DMS53 (cell line): ENCODE measurements at regions not wholly inside any gene's neighbourhood (a gene's known extent, or its start where the extent isn't known, plus 50 kb on each side); places are given as distances from the start of the nearest gene placed in this dataset.

Source experiments
- DNase-seq: peaks from one replicate; lab custom pipeline; 2025; lab: John Stamatoyannopoulos, UW

DNA sequence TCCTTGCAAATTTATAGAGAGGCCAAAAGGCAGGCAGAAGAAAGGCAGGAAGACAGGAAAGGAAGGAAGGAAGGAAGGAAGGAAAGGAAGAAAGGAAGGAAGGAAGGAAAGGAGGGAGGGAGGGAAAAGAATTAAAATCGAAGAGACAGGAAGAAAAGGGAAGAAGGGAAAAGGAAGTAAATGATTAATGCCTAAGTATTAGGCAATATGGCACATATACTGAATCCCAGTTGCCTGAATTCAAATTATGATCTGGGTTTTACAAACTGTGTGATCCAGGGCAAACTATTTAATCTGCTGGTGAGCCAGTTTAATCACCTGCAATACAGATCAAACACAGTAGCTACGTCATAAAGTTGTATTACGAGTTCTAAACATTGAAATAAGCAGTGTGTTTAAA, 983.6 kb downstream of the FLRT2 start:
- no peak for DNase-seq

DNA sequence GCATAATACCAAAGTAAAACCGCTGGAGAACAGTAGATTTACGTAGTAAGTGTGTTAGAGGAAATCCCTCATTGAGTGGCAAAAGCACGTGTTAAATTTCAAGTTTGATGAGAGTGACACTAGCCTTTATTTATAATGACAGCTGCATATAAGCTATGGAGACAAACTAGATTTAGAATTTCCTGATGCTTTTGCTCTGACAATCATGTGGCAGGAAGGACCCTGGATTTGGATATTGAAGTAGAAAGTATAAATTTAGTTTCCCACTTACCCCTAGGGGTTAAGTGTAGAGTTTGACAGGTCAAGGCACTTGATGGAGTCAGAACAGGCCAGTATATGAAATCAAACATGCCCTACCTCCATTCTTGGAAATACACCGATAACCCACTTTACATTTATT, 983.1 kb downstream of the FLRT2 start:
- no peak for DNase-seq

DNA sequence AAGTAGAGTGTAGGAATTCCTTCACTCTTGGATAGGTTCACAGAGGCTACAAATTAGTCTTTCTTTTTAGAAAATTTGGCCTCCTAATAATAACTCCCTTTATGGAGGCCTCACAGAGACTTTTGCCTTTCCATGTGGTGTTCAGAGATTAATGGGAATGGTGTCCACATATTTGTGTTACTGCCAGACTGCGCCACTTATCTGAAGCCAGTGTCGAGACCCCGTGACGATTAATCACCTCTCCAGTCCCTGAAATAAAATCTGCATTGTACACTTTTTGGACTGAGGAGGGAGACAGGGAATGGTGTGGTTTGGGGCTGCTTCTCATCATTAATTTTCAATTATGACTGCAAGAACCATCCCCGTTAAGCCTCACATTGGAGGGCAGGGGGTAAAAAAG, 980.5 kb downstream of the FLRT2 start:
- DNase-seq = no peak

DNA sequence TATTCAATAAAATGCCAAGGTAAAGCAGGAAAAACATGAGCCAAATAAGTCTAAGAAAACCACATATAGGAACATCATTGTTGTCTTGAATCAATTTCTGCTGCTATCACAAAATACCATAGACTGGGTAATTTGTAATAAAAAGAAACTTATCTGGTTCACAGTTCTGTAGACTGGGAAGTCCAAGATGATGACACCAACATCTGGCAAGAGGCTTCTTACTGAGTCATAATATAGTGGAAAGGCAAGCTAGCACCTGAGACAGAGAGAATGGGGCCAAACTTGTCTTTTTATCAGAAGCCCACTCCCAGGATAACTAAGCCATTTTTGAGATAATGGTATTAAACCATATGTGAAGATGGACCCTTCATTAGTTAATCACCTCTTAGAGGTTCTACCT, 975.9 kb downstream of the FLRT2 start:
- DNase-seq = no peak

DNA sequence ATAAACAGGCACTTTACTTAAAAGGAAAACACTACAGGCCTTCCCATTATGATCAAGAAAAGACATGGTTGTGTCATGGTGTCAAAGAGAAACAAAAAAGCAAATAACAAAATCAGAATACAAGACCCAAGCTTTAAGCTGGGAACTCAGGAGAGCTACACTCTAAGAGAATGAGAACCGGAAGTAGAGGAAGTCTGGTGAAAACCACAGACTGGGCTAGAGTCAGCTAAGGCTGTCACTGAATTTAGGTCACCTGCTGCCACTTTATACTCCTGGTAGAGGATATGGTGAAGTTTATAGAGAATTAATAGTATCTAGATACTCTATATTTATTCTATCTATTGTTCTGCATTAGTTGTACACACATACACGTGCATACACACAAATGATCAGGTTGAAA, 971.7 kb downstream of the FLRT2 start:
- no peak for DNase-seq

DNA sequence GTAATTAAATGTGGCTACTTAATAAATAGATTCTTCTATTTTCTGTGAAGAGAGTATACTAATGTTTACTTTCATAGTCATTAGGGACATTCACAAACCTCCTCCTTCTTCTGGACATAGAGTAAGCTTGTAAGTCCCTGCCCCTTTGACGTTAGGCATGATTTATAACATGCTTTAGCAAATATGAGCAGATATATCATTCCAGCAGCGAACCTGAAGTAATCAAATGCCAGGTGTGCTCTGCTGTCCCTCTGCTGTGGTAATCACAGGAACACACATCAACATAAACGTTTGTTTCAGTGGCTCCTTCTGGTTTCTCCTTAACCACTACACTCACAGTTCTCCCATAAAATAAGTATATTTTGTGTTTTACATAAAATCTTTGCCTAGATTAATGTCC, 961.8 kb downstream of the FLRT2 start:
- peak; percentile 53 for DNase-seq

DNA sequence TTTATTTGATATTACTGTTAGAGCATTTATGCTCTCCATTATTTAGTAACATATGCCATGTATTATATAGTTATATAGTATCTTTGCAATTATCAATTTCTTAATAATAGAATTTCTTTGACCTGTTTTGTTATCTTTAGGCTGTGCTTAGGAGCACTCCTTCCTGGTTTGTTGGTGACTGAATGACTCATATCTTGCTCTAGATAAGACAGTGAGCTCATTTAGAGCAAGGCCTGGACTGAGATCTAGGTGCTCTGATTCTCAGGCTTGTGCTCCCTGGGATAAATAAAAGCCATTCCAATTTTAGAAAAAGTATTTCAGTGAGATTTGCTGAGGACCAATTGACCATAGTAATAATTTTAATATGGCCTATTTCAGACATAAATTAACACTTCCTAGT, 951.2 kb downstream of the FLRT2 start:
- peak; percentile 49 for DNase-seq

DNA sequence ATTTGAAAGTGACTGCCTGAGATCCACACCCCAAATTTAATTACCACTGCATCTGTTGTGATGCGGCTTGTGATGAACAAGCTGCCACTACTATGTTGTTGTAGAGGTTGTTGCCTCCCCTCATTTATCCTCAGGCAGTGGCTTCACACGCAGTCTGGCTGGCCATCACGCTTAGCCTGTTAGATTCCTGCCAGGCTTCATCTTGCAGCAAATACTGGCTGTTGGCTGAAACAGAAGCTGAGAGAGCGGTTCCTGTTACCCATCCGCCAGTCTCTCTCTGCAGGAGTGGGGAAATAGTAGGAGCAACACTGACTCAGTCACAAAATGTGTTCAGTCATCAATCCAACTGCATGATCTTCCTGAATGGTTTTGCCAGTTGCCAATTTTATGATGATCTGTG, 934.4 kb downstream of the FLRT2 start:
- DNase-seq = no peak

DNA sequence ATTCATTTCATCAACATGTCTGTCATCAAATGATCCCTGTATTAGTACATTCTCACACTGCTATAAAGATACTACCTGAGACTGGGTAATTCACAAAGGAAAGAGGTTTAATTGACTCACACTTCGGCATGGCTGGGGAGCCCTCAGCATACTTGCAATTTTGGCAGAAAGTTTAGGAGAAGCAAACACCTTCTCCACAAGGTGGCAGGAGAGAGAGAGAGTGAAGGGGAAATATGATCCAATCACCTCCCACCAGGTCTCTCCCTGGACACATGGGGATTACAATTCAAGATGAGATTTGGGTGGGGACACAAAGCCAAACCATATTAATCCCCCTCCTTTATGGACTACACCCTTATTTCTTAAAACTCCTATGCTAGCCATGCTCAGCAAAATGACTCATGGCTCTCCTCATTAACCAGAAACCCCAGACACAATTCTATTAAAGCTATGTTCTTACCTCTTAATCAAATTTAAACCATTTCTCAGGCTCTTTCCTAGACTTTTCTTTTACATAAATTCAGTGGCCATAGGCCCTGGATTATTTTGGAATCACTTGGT, 932.3 kb downstream of the FLRT2 start:
- DNase-seq = peak; percentile 63

DNA sequence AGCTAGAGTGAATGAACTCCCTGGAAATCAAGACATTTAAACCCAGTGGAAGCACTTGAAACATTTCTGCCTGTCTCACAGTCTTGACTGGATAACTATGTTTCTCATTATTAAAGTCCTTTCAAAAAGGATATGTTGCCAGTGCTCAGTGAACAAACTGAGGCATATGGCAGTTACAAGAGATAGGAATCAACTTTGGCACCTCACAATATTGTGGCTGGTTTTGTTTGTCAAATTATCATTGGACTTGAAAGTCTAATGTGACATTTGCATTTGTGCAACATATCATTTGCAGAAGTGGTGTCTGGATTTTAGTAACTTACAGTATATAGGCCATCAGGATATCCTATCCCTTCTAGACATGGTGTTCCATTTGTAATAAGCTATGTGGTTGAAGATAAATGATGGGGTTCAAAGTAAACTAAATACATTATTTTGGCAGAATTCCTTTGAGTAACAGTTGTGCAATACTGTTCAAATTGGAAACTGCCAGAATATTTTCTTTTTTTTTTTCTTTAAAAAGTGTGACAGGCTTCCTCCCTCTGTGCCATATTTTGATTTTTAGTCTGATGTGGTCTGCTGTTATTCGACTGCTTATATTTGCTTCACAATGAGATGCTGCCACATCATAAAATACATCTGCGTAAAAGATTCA, 927.7 kb downstream of the FLRT2 start:
- DNase-seq = no peak

DNA sequence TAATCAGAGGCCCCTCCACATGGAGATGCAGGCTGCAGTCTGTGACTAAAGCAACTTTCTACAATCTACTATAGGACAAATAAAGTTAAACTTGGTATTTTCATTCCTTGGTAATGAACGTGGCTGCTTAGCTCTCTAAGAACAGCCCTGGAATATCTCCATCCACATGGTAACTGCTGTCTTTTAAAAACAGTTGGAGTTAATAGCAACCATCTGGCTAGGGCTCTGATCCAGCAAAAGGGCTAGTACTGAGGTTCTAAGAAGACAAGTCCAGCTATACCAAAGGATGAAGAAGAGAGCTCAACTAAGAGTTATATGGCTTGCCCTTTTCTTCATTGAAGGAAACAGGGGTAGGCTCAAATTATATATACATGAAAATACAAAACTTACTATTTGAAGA, 920.1 kb downstream of the FLRT2 start:
- no peak for DNase-seq

DNA sequence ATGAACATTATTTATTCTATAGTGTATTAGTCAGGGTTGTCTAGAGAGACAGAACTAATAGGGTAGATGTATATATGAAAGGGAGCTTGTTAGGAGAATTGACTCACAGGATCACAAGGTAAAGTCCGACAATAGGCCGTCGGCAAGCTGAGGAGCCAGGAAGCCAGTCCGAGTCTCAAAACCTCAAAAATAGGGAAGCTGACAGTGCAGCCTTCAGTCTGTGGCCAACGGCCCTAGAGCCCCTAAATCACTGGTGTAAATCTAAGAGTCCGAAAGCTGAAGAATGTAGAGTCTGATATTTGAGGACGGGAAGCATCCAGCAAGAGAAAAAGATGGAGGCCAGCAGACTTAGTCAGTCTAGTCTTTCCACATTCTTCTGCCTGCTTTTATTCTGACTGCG, 912.2 kb downstream of the FLRT2 start:
- DNase-seq = no peak

DNA sequence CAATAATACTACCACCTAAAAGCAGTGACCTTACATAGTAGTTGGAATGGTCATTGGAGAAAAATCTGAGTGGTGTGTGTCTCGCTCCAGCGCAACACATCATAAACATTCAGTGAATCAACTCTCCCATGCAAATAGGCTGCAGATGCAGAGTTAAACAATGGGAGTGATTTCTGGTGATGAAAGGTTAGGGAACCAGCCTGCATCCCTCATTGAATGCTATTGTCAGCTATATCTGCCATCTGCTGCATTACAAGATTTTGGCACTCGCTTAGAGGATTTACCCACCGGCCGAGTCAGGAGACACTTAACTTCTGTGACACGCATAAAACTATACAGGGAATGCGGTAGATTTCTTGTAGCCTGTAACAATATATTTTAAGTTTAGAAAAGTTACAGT, 900.9 kb downstream of the FLRT2 start:
- DNase-seq = no peak

DNA sequence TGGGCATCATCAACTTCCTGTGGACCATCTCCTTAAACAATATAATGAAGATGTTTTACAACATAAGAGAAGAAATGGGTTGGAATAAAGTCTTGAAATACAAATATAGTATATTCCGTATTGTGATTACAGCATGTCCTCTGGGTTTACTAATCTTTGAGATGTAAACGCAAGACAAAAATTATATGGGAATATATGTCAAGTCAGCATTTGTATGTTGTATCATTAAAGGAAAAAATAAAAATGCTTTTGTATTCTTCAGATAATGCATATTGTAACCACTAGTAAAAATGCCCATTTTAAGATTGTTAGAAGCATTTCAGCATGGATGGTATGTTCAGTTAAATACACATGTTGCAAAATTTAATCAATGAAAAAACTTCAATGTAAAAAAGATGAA, 893.3 kb downstream of the FLRT2 start:
- DNase-seq = no peak

DNA sequence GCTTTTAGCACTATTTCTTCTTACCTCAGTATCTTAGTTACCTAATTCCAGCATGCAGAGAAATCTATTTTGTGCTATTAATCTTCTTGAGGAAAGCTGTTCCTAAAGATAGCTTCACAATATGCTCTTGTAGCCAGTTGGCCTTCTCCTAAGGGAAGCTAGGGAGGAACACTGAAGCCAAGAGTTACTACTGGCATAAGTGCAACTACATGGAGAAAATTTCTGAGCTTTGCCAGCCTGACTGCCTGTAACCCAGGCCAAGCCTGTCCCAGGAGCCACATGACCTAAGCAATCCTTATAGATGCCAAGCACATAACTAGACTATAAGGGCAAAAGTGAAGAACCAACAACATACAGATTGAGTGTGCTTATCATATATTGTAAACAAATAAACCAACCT, 890.2 kb downstream of the FLRT2 start:
- no peak for DNase-seq

DNA sequence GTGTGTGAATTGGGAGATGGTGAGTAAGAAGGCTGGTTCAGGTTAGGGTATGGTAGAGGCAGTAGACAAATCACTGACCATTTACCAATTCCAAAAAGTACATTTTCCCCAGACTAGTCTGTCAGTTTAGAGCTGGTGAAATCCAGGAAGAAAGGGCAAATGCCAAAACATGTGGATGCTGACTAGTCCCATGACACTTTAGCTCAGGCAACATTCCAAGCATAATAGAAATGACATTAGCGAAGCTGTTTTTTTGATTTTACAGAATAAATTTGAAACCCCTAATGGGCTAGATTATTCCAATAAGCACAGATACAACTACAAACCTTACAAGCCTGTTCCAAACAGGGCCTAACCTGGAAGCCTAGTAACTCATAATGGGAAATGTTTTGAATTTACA, 884.2 kb downstream of the FLRT2 start:
- no peak for DNase-seq

DNA sequence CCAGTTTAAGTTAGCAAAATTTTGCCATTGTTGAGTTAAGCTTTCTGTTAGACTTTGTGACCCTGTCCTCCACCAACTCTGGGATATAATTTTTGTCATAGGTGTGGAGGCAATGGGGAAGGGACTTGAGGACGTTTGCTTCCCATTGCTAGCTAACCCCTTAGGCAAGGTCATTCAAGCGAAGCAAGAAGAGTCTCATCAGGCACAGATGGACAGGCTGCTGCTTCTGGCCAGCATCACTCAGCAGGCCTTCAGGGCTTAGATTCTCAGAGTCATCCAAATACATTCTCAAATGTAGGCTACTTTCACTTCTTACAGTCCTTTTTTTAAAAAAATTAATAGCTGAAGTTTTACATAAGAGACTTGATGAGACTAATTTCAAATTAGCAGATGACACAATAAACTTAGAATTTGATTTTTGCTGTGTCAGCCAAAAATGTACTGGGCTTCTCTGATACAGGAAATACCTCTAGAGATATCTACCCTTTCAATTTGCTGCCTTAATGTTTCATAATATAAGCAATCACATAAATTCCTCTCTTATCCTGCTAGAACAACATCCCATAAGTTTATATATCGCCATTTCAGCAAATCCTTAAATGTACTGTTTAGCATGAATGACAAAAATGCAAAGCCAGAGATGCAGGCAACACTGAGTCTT, 875.2 kb downstream of the FLRT2 start:
- no peak for DNase-seq

DNA sequence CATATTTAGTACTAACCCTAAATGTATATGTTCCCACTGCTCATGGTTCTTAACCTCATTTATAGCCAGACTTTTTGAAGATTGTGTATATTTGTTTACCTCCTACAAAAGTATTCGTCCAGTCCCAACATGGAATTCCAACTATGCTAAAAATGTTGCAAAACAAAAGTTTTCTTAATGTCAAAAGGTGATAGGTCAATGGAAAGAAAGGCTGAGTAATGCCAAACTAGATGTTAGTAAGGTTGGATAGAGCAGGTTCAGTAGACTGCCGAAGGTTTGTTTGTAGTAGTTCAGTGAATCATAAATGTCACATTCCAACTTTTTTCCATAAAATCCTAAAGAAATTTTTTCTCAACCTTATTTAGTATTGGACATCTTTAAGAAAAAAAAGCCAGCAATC, 874.5 kb downstream of the FLRT2 start:
- DNase-seq = no peak

DNA sequence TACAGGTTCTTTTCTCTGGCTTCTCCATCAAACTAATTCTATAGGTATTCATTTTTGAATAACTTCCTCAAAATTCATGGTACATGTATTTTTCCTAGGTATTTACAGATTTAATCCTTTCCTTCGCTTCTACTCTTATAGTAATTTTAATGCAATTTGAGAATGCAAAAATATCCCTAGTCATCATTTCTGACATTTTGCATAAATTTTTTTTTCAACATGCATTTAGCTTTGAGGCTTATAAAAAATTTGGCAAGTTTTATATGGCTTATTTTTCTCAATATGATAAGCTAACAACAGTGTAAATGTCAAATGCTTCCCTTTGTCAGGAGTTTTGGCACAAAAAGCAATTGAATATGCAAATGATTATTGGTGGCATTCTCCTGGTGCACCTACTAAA, 872.6 kb downstream of the FLRT2 start:
- no peak for DNase-seq

DNA sequence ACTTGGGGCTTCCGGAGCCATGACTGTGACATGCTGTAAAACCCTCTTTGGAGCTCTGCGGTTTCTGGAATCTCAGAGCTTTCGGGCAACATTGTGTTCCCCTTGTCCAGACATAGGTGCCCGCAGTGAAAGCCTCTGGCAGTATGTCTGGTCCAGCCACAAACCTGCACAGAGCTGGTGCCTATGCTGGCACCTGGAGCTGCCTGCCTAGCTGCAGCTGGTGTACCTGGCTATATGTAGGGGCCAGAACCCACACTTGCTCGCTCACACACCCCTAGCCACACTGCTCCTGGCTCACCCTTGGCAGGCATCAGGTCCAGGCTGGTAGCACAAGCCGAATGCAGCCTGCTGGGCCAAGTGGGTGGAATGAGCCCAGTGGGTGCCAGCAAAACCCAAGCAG, 861.1 kb downstream of the FLRT2 start:
- no peak for DNase-seq

DNA sequence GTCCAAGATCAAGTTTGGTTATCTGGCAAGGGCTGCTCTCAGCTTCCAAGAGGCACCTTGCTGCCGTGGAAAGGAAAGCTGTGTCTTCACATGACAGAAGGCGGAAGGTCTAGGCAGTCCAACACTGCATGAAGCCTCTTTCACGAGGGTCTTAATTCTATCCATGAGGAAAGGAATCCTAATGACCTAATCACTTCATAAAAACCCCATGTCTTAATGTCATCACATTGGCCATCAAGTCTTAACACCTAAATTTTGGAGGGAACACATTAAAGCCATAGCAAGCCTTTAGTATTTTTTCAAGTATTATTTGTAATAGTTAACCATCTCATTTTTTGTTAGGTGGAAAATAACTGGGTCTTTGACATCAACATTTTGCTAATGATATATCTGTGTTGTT, 858.3 kb downstream of the FLRT2 start:
- DNase-seq = no peak

DNA sequence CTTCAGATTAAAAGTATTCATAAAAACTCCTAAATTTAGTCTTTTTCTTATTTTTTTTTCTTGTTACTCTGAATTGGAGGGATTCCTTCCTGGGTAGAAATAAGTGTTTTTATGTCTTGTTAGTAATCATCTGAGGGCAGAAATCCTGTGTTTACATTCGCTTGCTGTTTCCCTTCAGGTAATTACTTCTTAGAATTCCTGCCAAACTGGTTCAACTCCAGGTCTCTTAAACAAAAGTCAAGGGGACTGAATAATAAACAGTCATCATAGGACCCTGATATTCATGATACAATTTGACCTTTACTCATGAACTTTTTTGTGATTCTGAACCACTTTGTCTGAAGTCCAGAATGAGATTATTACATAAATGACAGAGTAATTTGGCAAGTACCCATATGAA, 843.9 kb downstream of the FLRT2 start:
- DNase-seq = peak; percentile 51

DNA sequence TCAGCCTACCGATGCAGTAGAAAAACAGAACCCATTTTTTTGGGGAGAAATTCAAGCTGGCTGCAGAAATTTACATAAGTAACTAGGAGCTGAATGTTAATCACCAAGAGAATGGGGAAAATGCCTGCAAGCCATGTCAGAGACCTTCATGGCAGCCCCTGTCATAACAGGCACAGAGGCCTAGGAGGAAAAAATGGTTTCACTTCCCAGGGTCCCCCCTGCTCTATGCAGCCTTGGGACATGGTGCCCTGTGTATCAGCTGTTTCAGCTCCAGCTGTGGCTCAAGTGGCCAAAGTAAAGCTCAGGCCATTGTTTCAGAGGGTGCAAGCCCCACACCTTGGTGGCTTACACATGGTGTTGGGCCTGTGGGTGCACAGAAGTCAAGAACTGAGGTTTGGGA, 842.5 kb downstream of the FLRT2 start:
- no peak for DNase-seq

DNA sequence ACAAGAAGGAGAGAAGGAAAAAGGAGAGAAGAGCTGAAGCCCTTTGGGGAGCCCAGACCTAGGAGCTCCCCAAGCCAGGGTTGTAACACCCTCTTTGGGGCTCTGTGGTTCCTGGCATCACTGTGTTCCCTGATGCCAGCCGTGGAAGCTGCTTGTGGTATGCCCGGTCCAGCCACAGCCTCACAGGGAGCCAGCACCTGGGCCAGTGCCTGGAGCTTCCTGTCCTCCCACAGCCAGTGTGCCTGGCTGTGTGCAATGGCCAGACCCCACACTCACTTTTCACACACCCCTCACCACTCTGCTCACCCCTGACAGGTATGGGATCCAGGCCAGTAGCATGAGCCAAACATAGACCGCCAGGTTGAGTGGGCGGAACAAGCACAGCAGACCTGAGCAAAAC, 834.7 kb downstream of the FLRT2 start:
- DNase-seq = no peak
